Keratinocyte (primary cell): ENCODE measurements at regions not wholly inside any gene's neighbourhood (a gene's known extent, or its start where the extent isn't known, plus 50 kb on each side); places are given as distances from the start of the nearest gene placed in this dataset.

Source experiments
- EZH2 ChIP-seq: IDR thresholded peaks from one replicate; pipeline ENCODE4 v1.6.1; 2012; ENCODE audit warnings: inconsistent platforms, mild to moderate bottlenecking, low read length, moderate library complexity
- TF ChIP-seq, protein P1 (sequence below), 3 experiments: IDR thresholded peaks in 1 of 3; conservative IDR thresholded peaks in 1 of 3; optimal IDR thresholded peaks in 1 of 3; 2 replicates in 2 of 3; 3 replicates in 1 of 3; pipeline versions ENCODE3 to v1.5.1; 2011; ENCODE audit warnings: low read length in 3 of 3, mild to moderate bottlenecking in 3 of 3, moderate library complexity in 2 of 3, control low read depth in 1 of 3, inconsistent platforms in 1 of 3; ENCODE audit not compliant: insufficient read depth in 2 of 3; ENCODE audit errors: extremely low read depth in 1 of 3

GRCh38 chr12:70122804-70123203 lies 120.4 kb upstream of the CNOT2 start:
- TF ChIP-seq EZH2, result no peak
- TF ChIP-seq, protein P1, sequence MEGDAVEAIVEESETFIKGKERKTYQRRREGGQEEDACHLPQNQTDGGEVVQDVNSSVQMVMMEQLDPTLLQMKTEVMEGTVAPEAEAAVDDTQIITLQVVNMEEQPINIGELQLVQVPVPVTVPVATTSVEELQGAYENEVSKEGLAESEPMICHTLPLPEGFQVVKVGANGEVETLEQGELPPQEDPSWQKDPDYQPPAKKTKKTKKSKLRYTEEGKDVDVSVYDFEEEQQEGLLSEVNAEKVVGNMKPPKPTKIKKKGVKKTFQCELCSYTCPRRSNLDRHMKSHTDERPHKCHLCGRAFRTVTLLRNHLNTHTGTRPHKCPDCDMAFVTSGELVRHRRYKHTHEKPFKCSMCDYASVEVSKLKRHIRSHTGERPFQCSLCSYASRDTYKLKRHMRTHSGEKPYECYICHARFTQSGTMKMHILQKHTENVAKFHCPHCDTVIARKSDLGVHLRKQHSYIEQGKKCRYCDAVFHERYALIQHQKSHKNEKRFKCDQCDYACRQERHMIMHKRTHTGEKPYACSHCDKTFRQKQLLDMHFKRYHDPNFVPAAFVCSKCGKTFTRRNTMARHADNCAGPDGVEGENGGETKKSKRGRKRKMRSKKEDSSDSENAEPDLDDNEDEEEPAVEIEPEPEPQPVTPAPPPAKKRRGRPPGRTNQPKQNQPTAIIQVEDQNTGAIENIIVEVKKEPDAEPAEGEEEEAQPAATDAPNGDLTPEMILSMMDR (optimal IDR thresholded peaks at IDR 0.05 in 1 of 3, IDR thresholded peaks at IDR 0.05 in 1 of 3, conservative IDR thresholded peaks at IDR 0.05 in 1 of 3; ENCODE audit: extremely low read depth in 1 of 3, insufficient read depth in 2 of 3, low read length in 3 of 3), result no peak
